DOHH2 (cell line): ENCODE measurements at regions not wholly inside any gene's neighbourhood (a gene's known extent, or its start where the extent isn't known, plus 50 kb on each side); places are given as distances from the start of the nearest gene placed in this dataset.

Source experiments
- H3F3A ChIP-seq: fragments of 200-600 bp; sonication (generic), shearing (Covaris generic); 2 replicates; pipeline ENCODE4 v1.6.0; 2016; ENCODE audit warnings: antibody characterized with exemption, mild to moderate bottlenecking; ENCODE audit not compliant: control insufficient read depth, insufficient read depth
- H3K27ac ChIP-seq: fragments of 200-600 bp; sonication (generic); 2 replicates; pipeline ENCODE4 v1.5.1; 2014; ENCODE audit warnings: low read depth, mild to moderate bottlenecking, low read length, moderate library complexity
- H3K27me3 ChIP-seq: fragments of 200-600 bp; sonication (generic); 2 replicates; pipeline ENCODE4 v1.6.1; 2014; ENCODE audit warnings: mild to moderate bottlenecking, low read length, mixed read lengths; ENCODE audit not compliant: control insufficient read depth
- H3K36me3 ChIP-seq: fragments of 200-600 bp; sonication (generic); 2 replicates; pipeline ENCODE4 v1.6.1; 2014; ENCODE audit warnings: mild to moderate bottlenecking, low read length, moderate library complexity, mixed read lengths; ENCODE audit not compliant: control insufficient read depth
- H3K4me1 ChIP-seq: fragments of 200-600 bp; sonication (generic); 2 replicates; pipeline ENCODE4 v1.6.1; 2014; ENCODE audit warnings: mild to moderate bottlenecking, low read length, mixed read lengths; ENCODE audit not compliant: control insufficient read depth
- H3K4me2 ChIP-seq: fragments of 200-600 bp; sonication (generic); 2 replicates; pipeline ENCODE4 v1.6.0; 2014; ENCODE audit warnings: mild to moderate bottlenecking, low read length, moderate library complexity
- H3K4me3 ChIP-seq: fragments of 200-600 bp; sonication (generic); 2 replicates; pipeline ENCODE4 v1.5.1; 2014; ENCODE audit warnings: mild to moderate bottlenecking, low read length, mixed read lengths
- H3K79me2 ChIP-seq: fragments of 200-600 bp; sonication (generic); 2 replicates; pipeline ENCODE4 v1.6.1; 2014; ENCODE audit warnings: mild to moderate bottlenecking, low read length, mixed read lengths; ENCODE audit not compliant: control insufficient read depth
- H3K9me2 ChIP-seq: fragments of 200-600 bp; sonication (generic); replicated peaks from 2 replicates; pipeline ENCODE4 v1.6.1; 2014; ENCODE audit warnings: mild to moderate bottlenecking, low read length, mixed read lengths; ENCODE audit not compliant: control insufficient read depth
- H3K9me3 ChIP-seq: fragments of 200-600 bp; sonication (generic); 2 replicates; pipeline ENCODE4 v1.6.1; 2014; ENCODE audit warnings: antibody characterized with exemption, low read length, mixed read lengths; ENCODE audit not compliant: control insufficient read depth, insufficient read depth
- H4K20me1 ChIP-seq: fragments of 200-600 bp; sonication (generic); 2 replicates; pipeline ENCODE4 v1.6.0; 2014; ENCODE audit warnings: low read depth, mild to moderate bottlenecking, antibody characterized with exemption, low read length, moderate library complexity; ENCODE audit not compliant: control insufficient read depth, insufficient read depth
- EZH2phosphoT487 ChIP-seq: fragments of 200-600 bp; sonication (generic); IDR thresholded peaks from 2 replicates; pipeline ENCODE4 v1.6.1; 2017; ENCODE audit warnings: borderline replicate concordance, mild to moderate bottlenecking, antibody characterized with exemption, low read length, moderate library complexity, mixed read lengths
- TF ChIP-seq, protein P1 (sequence below): fragments of 200-600 bp; sonication (generic); IDR thresholded peaks from one replicate; pipeline ENCODE4 v1.5.1; 2014; ENCODE audit warnings: antibody characterized with exemption, mild to moderate bottlenecking, low read depth, low read length; ENCODE audit not compliant: poor library complexity, severe bottlenecking

DNA sequence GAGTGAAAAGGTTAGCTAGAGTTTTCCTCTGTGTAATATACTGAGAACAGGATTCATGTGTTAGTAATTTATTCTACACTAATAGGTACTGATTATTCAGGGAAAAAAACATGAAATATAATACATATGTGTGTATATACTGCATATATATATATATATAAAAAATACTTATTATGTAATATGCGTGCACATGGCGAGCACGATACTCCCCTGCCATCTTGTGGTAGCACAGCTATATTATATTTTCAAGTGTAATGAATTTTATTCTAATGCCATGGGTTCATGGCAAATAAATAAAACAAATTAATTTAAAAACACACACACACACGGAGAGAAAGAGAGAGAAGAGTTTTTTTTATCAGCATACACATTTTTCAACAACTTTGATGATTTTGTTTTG, 460.6 kb downstream of the KCNJ2 start:
- Histone ChIP-seq H3K9me2 (no peaks in the 10 kb centered on the region), H3F3A (no peaks in the 10 kb centered on the region), H3K4me3 (no peak overlapping the region), H3K4me2 (no peak overlapping the region), H3K27me3 (no peaks in the 10 kb centered on the region), H3K27ac (no peak overlapping the region), H3K36me3 (no peaks in the 10 kb centered on the region), H3K9me3 (no peaks in the 10 kb centered on the region), H3K79me2 (no peaks in the 10 kb centered on the region), H4K20me1 (no peaks in the 10 kb centered on the region), H3K4me1 (no peaks in the 10 kb centered on the region)
- TF ChIP-seq, protein P1, sequence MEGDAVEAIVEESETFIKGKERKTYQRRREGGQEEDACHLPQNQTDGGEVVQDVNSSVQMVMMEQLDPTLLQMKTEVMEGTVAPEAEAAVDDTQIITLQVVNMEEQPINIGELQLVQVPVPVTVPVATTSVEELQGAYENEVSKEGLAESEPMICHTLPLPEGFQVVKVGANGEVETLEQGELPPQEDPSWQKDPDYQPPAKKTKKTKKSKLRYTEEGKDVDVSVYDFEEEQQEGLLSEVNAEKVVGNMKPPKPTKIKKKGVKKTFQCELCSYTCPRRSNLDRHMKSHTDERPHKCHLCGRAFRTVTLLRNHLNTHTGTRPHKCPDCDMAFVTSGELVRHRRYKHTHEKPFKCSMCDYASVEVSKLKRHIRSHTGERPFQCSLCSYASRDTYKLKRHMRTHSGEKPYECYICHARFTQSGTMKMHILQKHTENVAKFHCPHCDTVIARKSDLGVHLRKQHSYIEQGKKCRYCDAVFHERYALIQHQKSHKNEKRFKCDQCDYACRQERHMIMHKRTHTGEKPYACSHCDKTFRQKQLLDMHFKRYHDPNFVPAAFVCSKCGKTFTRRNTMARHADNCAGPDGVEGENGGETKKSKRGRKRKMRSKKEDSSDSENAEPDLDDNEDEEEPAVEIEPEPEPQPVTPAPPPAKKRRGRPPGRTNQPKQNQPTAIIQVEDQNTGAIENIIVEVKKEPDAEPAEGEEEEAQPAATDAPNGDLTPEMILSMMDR: no peak
- TF ChIP-seq EZH2phosphoT487: no peak

DNA sequence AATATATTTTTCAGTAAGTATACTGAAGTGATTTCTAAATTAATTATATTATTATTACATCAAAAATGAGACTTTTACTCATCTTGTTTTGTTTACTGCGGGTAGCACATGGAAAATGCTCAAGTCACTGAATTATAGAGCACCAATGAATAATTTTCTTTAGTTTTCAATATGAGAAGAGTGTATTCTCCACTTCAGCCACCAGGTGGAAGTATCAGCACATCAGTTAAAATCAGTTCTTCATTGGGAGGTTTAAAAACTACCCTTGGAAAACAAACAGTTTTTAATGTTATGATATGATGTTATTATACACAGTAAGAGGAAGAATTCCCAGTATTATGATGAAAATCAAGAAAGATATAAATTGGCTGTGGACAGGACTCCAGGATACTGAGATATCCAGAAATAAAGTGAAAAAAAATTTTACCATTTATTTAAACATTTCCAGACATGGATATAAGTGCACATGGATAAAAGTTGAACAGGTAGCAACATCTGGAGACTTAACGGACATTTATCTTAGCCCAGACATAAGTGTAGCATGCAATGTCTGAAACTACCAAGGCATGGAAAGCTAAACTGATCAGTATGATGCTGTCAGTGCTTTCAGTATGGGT, 467.3 kb downstream of the KCNJ2 start:
- H3K27me3 ChIP-seq: no peaks in the 10 kb centered on the region; the same call in 1 of the 2 replicates
- H3K27ac ChIP-seq: no peak overlapping the region
- no peak for TF ChIP-seq EZH2phosphoT487
- TF ChIP-seq, protein P1: peak; percentile 65
- no peaks in the 10 kb centered on the region for H3K36me3 ChIP-seq
- H3K4me2 ChIP-seq: no peak overlapping the region
- H3K4me3 ChIP-seq: no peak overlapping the region
- H3K9me3 ChIP-seq: no peaks in the 10 kb centered on the region
- no peaks in the 10 kb centered on the region for H3K9me2 ChIP-seq
- no peaks in the 10 kb centered on the region for H3K4me1 ChIP-seq
- no peaks in the 10 kb centered on the region for H4K20me1 ChIP-seq
- no peaks in the 10 kb centered on the region for H3F3A ChIP-seq
- no peaks in the 10 kb centered on the region for H3K79me2 ChIP-seq

DNA sequence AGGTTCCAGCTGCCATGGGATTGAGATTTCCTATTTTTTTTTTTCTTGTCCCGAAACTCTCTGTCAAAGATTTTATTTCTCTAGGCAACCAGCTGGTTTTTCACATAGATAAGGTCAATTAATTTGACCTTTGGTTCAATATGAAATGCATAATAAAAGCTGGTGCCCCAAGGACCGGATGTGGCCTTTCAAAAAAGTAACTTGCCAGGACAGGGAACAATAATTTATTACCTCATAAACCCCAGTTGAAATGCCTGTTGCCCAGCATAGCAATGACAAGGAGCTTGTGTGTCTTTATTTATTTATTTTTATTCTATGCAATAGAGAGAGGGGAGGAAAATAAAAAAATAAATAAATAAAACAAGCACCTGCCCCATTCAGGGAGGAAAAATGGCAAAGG, 472.7 kb downstream of the KCNJ2 start:
- Histone ChIP-seq H3K79me2 (no peaks in the 10 kb centered on the region), H3K9me2 (no peaks in the 10 kb centered on the region), H3K27ac (no peak overlapping the region), H3K36me3 (no peaks in the 10 kb centered on the region), H3K4me2 (no peak overlapping the region), H4K20me1 (no peaks in the 10 kb centered on the region), H3K27me3 (no peaks in the 10 kb centered on the region; the same call in 1 of the 2 replicates), H3K4me1 (no peaks in the 10 kb centered on the region), H3F3A (no peaks in the 10 kb centered on the region), H3K9me3 (no peaks in the 10 kb centered on the region), H3K4me3 (no peak overlapping the region)
- no peak for TF ChIP-seq EZH2phosphoT487
- TF ChIP-seq, protein P1: no peak
